Mesendoderm (in vitro differentiated cells): ENCODE measurements at regions not wholly inside any gene's neighbourhood (a gene's known extent, or its start where the extent isn't known, plus 50 kb on each side); places are given as distances from the start of the nearest gene placed in this dataset.

Experiments
- DNase-seq: peaks from one replicate; pipeline ENCODE4 v3.0.0; 2013
- H2AK5ac ChIP-seq: 2 replicates; pipeline ENCODE4 v1.6.1; 2013; ENCODE audit warnings: low read length, inconsistent platforms
- H2BK120ac ChIP-seq: 2 replicates; pipeline ENCODE4 v1.6.1; 2013; ENCODE audit warnings: low read depth, mild to moderate bottlenecking, low read length, moderate library complexity, mixed read lengths
- H2BK15ac ChIP-seq: replicated peaks from 2 replicates; pipeline ENCODE4 v1.6.1; 2013; ENCODE audit warnings: low read depth, mild to moderate bottlenecking, moderate library complexity
- H2BK5ac ChIP-seq: 2 replicates; pipeline ENCODE4 v1.6.1; 2013; ENCODE audit warnings: low read length, inconsistent platforms
- H3K18ac ChIP-seq: 2 replicates; pipeline ENCODE4 v1.6.1; 2013; ENCODE audit warnings: mild to moderate bottlenecking, low read length, mixed read lengths
- H3K23ac ChIP-seq: one replicate; pipeline ENCODE4 v1.6.1; 2013; ENCODE audit warnings: low read length
- H3K27ac ChIP-seq: 2 replicates; pipeline ENCODE4 v1.5.1; 2013; ENCODE audit warnings: low read depth, mild to moderate bottlenecking, inconsistent platforms, low read length, moderate library complexity
- H3K27me3 ChIP-seq: 2 replicates; pipeline ENCODE4 v1.6.1; 2013; ENCODE audit warnings: low read length, control low read depth, mild to moderate bottlenecking, inconsistent platforms; ENCODE audit not compliant: insufficient read depth, poor library complexity
- H3K36me3 ChIP-seq: 2 replicates; pipeline ENCODE4 v1.6.1; 2013; ENCODE audit warnings: low read length, inconsistent platforms; ENCODE audit not compliant: control insufficient read depth, insufficient read depth
- H3K4ac ChIP-seq: one replicate; pipeline ENCODE4 v1.6.1; 2013; ENCODE audit warnings: low read depth, mild to moderate bottlenecking, low read length, moderate library complexity
- H3K4me1 ChIP-seq: 2 replicates; pipeline ENCODE4 v1.6.1; 2013; ENCODE audit warnings: low read depth, low read length, inconsistent platforms; ENCODE audit not compliant: control insufficient read depth
- H3K4me2 ChIP-seq: 2 replicates; pipeline ENCODE4 v1.6.1; 2013; ENCODE audit warnings: low read length
- H3K4me3 ChIP-seq: 2 replicates; pipeline ENCODE4 v1.5.1; 2013; ENCODE audit warnings: mild to moderate bottlenecking, low read length
- H3K56ac ChIP-seq: one replicate; pipeline ENCODE4 v1.6.1; 2013; ENCODE audit warnings: low read length
- H3K79me1 ChIP-seq: 2 replicates; pipeline ENCODE4 v1.6.1; 2013; ENCODE audit warnings: low read length, inconsistent platforms
- H3K79me2 ChIP-seq: 2 replicates; pipeline ENCODE4 v1.6.1; 2013; ENCODE audit warnings: mild to moderate bottlenecking, low read length; ENCODE audit not compliant: control insufficient read depth, insufficient read depth
- H3K9ac ChIP-seq: 2 replicates; pipeline ENCODE4 v1.6.1; 2013; ENCODE audit warnings: low read length, inconsistent platforms
- H4K5ac ChIP-seq: one replicate; pipeline ENCODE4 v1.6.1; 2013; ENCODE audit warnings: low read length
- H4K8ac ChIP-seq: one replicate; pipeline ENCODE4 v1.6.1; 2013; ENCODE audit warnings: low read depth, mild to moderate bottlenecking, control low read depth, low read length, moderate library complexity
- WGBS: extraction: QIAGEN DNeasy Blood & Tissue Kit; methylation state at CpG from one replicate; pipeline ENCODE4 v1.1.7; 2013; ENCODE audit warnings: low lambda C conversion rate, missing lambda C conversion rate; ENCODE audit not compliant: insufficient coverage; ENCODE audit errors: extremely low coverage; 5-methylcytosine and 5-hydroxymethylcytosine counted together

GRCh38 chr11:32178692-32179091 lies 87.8 kb downstream of the RCN1 start:
- no peak overlapping the region for H3K4me2 ChIP-seq
- no peak overlapping the region for H2BK15ac ChIP-seq
- no peak overlapping the region for H3K27ac ChIP-seq
- no peaks in the 10 kb centered on the region for H3K79me1 ChIP-seq
- H3K9ac ChIP-seq: no peak overlapping the region
- H3K79me2 ChIP-seq: no peaks in the 10 kb centered on the region
- H3K4me1 ChIP-seq: no peaks in the 10 kb centered on the region
- no peak overlapping the region for H4K5ac ChIP-seq
- H3K4me3 ChIP-seq: no peak overlapping the region
- no peak overlapping the region for H2BK5ac ChIP-seq
- H3K18ac ChIP-seq: no peak overlapping the region
- H3K4ac ChIP-seq: no peak overlapping the region
- H4K8ac ChIP-seq: no peak overlapping the region
- no peak overlapping the region for H2BK120ac ChIP-seq
- no peak overlapping the region for H3K23ac ChIP-seq
- no CpG with 5 or more reads among the region's 7 CpGs for WGBS
- no peaks in the 10 kb centered on the region for H3K36me3 ChIP-seq
- H2AK5ac ChIP-seq: no peak overlapping the region
- H3K27me3 ChIP-seq: no peaks in the 10 kb centered on the region
- no peak for DNase-seq
- H3K56ac ChIP-seq: no peak overlapping the region

GRCh38 chr11:32183512-32183911 lies 92.6 kb downstream of the RCN1 start:
- no CpG with 5 or more reads among the region's 3 CpGs for WGBS
- H3K18ac ChIP-seq: no peak overlapping the region
- H3K23ac ChIP-seq: no peak overlapping the region
- H3K79me1 ChIP-seq: no peaks in the 10 kb centered on the region
- H2BK5ac ChIP-seq: no peak overlapping the region
- no peak overlapping the region for H3K27ac ChIP-seq
- H3K9ac ChIP-seq: no peak overlapping the region
- H2AK5ac ChIP-seq: no peak overlapping the region
- H2BK120ac ChIP-seq: no peak overlapping the region
- no peak overlapping the region for H3K4me3 ChIP-seq
- no peaks in the 10 kb centered on the region for H3K4me1 ChIP-seq
- no peak overlapping the region for H3K4me2 ChIP-seq
- H3K79me2 ChIP-seq: no peaks in the 10 kb centered on the region
- no peak overlapping the region for H3K4ac ChIP-seq
- H4K8ac ChIP-seq: no peak overlapping the region
- no peak overlapping the region for H2BK15ac ChIP-seq
- no peak overlapping the region for H3K56ac ChIP-seq
- DNase-seq: no peak
- no peaks in the 10 kb centered on the region for H3K27me3 ChIP-seq
- no peaks in the 10 kb centered on the region for H3K36me3 ChIP-seq
- H4K5ac ChIP-seq: no peak overlapping the region

- Histone ChIP-seq H3K9ac (no peak overlapping the region), H3K18ac (no peak overlapping the region), H2BK5ac (no peak overlapping the region), H4K5ac (no peak overlapping the region), H2AK5ac (no peak overlapping the region), H3K4me3 (no peak overlapping the region), H3K56ac (no peak overlapping the region), H3K79me1 (no peaks in the 10 kb centered on the region), H3K4ac (no peak overlapping the region), H3K79me2 (no peaks in the 10 kb centered on the region), H3K36me3 (no peaks in the 10 kb centered on the region), H2BK120ac (no peak overlapping the region), H3K4me1 (no peaks in the 10 kb centered on the region), H4K8ac (no peak overlapping the region), H3K23ac (no peak overlapping the region), H3K27me3 (no peaks in the 10 kb centered on the region), H3K27ac (no peak overlapping the region), H2BK15ac (no peak overlapping the region), H3K4me2 (no peak overlapping the region)
- no CpG with 5 or more reads among the region's 6 CpGs for WGBS
- no peak for DNase-seq
These were observed 93.3 kb downstream of the RCN1 start for GRCh38 chr11:32184041-32184722.

- Histone ChIP-seq H3K27me3 (no peaks in the 10 kb centered on the region), H2BK15ac (no peak overlapping the region), H3K4me2 (no peak overlapping the region), H3K36me3 (no peaks in the 10 kb centered on the region), H3K23ac (no peak overlapping the region), H2BK120ac (no peak overlapping the region), H4K8ac (no peak overlapping the region), H3K79me1 (no peaks in the 10 kb centered on the region), H3K27ac (no peak overlapping the region), H3K4me1 (no peaks in the 10 kb centered on the region), H2AK5ac (no peak overlapping the region), H2BK5ac (no peak overlapping the region), H3K79me2 (no peaks in the 10 kb centered on the region), H4K5ac (no peak overlapping the region), H3K4ac (no peak overlapping the region), H3K9ac (no peak overlapping the region), H3K18ac (no peak overlapping the region), H3K4me3 (no peak overlapping the region), H3K56ac (no peak overlapping the region)
- no CpG with 5 or more reads among the region's 10 CpGs for WGBS
- no peak for DNase-seq
These were observed 94.0 kb downstream of the RCN1 start for GRCh38 chr11:32184723-32185376.

- H3K4me2 ChIP-seq: no peak overlapping the region
- DNase-seq: no peak
- no peak overlapping the region for H3K18ac ChIP-seq
- no peak overlapping the region for H3K23ac ChIP-seq
- H3K56ac ChIP-seq: no peak overlapping the region
- H2BK120ac ChIP-seq: no peak overlapping the region
- no CpG with 5 or more reads among the region's 2 CpGs for WGBS
- no peak overlapping the region for H3K9ac ChIP-seq
- H4K8ac ChIP-seq: no peak overlapping the region
- H3K4ac ChIP-seq: no peak overlapping the region
- H3K79me2 ChIP-seq: no peaks in the 10 kb centered on the region
- no peaks in the 10 kb centered on the region for H3K27me3 ChIP-seq
- H3K4me1 ChIP-seq: no peaks in the 10 kb centered on the region
- no peak overlapping the region for H3K27ac ChIP-seq
- H2AK5ac ChIP-seq: no peak overlapping the region
- no peaks in the 10 kb centered on the region for H3K36me3 ChIP-seq
- H3K4me3 ChIP-seq: no peak overlapping the region
- H2BK5ac ChIP-seq: no peak overlapping the region
- no peak overlapping the region for H2BK15ac ChIP-seq
- H3K79me1 ChIP-seq: no peaks in the 10 kb centered on the region
- no peak overlapping the region for H4K5ac ChIP-seq
These were observed 95.2 kb downstream of the RCN1 start for GRCh38 chr11:32186118-32186517.

- Histone ChIP-seq H4K5ac (no peak overlapping the region), H3K79me2 (no peaks in the 10 kb centered on the region), H3K4ac (no peak overlapping the region), H3K79me1 (no peaks in the 10 kb centered on the region), H3K23ac (no peak overlapping the region), H2BK15ac (no peak overlapping the region), H2AK5ac (no peak overlapping the region), H3K4me3 (no peak overlapping the region), H3K18ac (no peak overlapping the region), H3K4me2 (no peak overlapping the region), H3K4me1 (no peaks in the 10 kb centered on the region), H3K36me3 (no peaks in the 10 kb centered on the region), H2BK120ac (no peak overlapping the region), H3K56ac (no peak overlapping the region), H3K9ac (no peak overlapping the region), H4K8ac (no peak overlapping the region), H3K27me3 (no peaks in the 10 kb centered on the region), H3K27ac (no peak overlapping the region), H2BK5ac (no peak overlapping the region)
- DNase-seq: no peak
These were observed 96.2 kb downstream of the RCN1 start for GRCh38 chr11:32187111-32187510.
